ENCODE measurements at regions not wholly inside any gene's neighbourhood (a gene's known extent, or its start where the extent isn't known, plus 50 kb on each side); places are given as distances from the start of the nearest gene placed in this dataset.
"Not testable (repeated sequence)": the region's sequence is repeated elsewhere in the genome, so short reads cannot be mapped to it uniquely, and the experiment has no call there.

- no peak for DNase-seq (ENCODE audit: low read depth)
Measured at GRCh38 chr4:82247629-82248028, 126.2 kb downstream of the HNRNPD start.

GRCh38 chr4:82247171-82247570, 126.6 kb downstream of the HNRNPD start:
- no peak for DNase-seq (ENCODE audit: low read depth)

- DNase-seq (ENCODE audit: low read depth): no peak
Measured at GRCh38 chr4:82241534-82241933, 132.3 kb downstream of the HNRNPD start.

- no peak for DNase-seq (ENCODE audit: low read depth)
Measured at GRCh38 chr4:82240410-82240809, 133.4 kb downstream of the HNRNPD start.

- not testable (repeated sequence) for DNase-seq (ENCODE audit: low read depth)
Measured at GRCh38 chr4:82237142-82237541, 136.6 kb downstream of the HNRNPD start.

GRCh38 chr4:82235346-82235745, 138.4 kb downstream of the HNRNPD start:
- DNase-seq (ENCODE audit: low read depth): no peak

- no peak for DNase-seq (ENCODE audit: low read depth)
Measured at GRCh38 chr4:82232891-82233290, 140.9 kb downstream of the HNRNPD start.

DNA sequence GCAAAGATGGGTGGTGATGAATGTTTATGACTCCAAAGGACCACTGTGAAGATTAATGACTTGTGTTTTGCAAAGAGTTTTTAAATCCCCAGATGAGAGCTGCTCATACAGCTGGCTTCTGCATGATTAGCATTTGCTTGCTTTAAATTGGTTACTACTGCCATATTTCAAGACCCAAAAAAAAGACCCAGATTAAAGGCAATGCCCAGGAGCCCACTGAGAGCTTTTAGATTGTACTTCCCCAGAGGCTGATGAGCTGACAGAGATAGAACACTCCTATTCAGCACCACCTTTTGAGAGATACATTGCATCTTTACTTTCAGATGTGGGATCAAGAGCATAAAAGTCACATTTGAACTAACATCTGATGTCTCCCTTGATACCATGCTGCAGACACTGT, 142.0 kb downstream of the HNRNPD start:
- no peak for DNase-seq (ENCODE audit: low read depth)

- no peak for DNase-seq (ENCODE audit: low read depth)
Measured at GRCh38 chr4:82230306-82230705, 143.5 kb downstream of the HNRNPD start.

GRCh38 chr4:82225030-82225429, 148.8 kb downstream of the HNRNPD start:
- DNase-seq (ENCODE audit: low read depth): no peak

DNA sequence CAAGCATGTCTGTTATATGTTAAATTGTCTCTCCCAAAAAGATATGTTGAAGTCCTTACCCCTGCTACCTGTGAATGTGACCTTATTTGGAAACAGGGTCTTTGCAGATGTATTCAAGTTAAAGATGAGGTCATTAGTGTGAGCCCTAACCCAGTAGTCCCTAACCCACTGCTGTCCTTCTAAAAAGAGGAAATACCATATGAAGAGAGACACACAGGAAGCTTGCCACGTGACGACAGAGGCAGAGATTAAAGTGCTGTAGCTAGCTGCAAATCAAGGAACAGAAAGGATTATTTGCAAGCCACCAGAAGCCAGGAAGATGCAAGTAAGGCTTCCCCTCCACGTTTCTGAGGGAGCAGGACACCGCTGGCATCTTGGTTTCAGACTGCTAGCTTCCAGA, 150.1 kb downstream of the HNRNPD start:
- DNase-seq (ENCODE audit: low read depth): no peak

GRCh38 chr4:82219346-82219745, 154.4 kb downstream of the HNRNPD start:
- DNase-seq (ENCODE audit: low read depth): no peak

DNA sequence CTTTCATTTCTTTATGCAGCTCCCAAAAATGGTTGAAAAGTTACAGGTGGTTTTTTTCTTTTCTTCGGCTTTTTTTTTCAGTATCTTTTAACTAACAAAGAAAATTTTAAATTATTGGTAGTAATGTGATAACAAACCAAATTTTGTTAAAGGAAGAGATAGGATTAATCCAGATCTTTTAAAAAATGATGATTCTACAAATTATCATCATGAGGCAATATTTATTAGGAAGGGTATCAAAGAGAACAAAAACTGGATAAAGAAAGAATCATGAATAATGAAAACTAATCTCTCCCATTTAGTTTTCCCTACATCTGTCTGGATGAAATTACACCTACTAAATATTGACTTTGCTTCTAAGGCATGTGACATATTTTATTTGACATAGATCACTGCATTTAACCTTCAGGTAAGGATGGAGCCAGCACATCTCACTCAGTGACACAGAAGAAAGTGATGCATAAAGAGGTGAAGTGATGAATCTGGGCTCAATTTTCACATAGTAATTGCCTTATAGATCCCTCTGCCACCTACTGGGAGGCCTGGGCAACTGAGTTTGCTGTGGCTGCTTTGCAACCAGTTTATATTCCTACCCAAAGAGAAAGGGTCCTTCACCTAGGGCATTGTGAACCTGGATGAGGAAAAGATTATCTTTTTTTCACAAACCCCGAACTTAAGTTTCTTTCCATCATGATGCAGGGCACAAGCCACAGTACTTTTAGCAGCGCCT, 155.6 kb downstream of the HNRNPD start:
- no peak for DNase-seq (ENCODE audit: low read depth)

DNA sequence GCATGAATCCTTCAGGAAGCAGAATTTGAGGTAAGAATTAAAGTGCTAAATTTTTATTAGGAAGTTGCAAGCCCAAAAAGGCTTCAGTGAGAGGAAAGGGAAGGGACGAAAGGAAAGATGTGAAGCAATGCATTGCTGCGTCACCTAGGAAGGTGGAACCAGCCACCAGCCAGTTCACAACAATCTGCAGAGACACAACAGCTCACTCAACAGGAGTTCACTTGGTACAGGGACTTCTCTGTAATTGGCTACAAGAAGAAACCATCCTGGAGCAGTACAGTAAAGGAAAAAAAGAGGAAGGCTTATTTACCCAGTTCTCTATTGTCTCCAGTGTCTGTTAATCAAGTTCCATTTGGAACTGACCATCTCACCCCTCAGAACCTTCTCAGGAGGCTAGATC, 157.6 kb downstream of the HNRNPD start:
- no peak for DNase-seq (ENCODE audit: low read depth)

DNA sequence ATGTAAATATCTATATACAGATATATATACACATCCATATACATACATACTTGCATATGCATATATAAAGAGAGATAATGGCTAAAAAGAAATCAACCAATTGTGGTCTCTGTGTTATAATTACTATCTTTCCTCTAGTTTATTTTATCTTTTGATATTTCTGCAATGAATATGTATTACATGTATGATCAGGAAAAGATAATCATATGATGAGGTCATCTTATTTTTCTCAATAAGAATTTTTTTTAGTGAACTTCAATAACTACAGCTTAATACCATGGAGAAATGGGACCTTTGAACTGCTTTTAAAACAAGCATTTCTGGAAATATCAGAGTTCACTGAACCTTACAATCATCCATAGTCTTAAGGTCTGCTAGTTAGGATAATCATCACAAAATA, 158.0 kb downstream of the HNRNPD start:
- DNase-seq (ENCODE audit: low read depth): no peak

- DNase-seq (ENCODE audit: low read depth): no peak
Measured at GRCh38 chr4:82215039-82215438, 158.8 kb downstream of the HNRNPD start.

DNA sequence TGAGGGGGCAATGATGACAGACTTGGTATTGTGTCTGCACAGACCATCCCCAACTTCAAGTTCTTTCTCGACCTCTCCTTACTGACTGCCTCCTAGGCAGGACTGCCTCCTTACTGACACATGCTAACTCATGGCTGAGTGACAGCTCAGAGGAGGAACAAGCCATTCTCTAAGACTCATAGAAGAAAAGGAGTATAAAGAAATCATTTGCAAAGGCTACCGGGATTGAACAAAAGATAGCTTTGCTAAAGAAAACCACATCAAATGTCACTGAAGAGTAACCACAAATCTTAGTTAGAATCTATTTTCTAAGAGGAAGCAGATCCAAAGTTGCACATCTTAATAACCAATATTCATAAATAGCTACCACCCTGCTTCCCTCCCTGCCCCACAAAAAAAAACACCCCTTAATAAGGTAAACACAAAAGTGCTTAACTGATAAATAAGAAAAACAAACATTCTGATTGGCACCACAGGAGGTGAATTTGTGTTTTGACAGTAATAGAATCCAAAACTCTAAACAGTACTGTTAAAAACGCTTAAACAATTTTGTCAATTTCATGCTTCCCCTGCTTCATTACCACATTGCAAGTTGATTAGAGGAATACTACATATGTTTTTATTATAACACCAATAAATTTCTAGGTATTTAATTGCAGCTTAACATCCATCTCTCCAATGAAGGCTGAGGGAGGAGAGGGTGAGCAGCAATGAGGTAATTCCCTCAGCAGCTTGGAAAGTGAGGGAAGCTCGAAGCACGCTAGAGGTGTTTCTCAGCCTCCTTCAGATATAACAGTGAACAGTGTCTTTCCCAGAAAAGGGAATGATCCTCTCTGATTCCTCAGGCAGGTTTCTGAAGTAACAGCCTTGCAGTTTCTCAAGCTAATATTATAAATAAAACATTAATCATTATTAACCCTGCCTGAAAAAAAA, 160.0 kb downstream of the HNRNPD start:
- DNase-seq (ENCODE audit: low read depth): no peak

GRCh38 chr4:82201805-82202641, 171.8 kb downstream of the HNRNPD start:
- DNase-seq (ENCODE audit: low read depth): peak; percentile 12

- no peak for DNase-seq (ENCODE audit: low read depth)
Measured at GRCh38 chr4:82201303-82201702, 172.5 kb downstream of the HNRNPD start.

- no peak for DNase-seq (ENCODE audit: low read depth)
Measured at GRCh38 chr4:82200046-82200445, 173.7 kb downstream of the HNRNPD start.

- no peak for DNase-seq (ENCODE audit: low read depth)
Measured at GRCh38 chr4:82194329-82194728, 179.5 kb downstream of the HNRNPD start.

- DNase-seq (ENCODE audit: low read depth): no peak
Measured at GRCh38 chr4:82192017-82192673, 181.6 kb downstream of the HNRNPD start.

Measured in T-helper 22 cell (primary cell).